ENCODE measurements at regions not wholly inside any gene's neighbourhood (a gene's known extent, or its start where the extent isn't known, plus 50 kb on each side); places are given as distances from the start of the nearest gene placed in this dataset.

DNA sequence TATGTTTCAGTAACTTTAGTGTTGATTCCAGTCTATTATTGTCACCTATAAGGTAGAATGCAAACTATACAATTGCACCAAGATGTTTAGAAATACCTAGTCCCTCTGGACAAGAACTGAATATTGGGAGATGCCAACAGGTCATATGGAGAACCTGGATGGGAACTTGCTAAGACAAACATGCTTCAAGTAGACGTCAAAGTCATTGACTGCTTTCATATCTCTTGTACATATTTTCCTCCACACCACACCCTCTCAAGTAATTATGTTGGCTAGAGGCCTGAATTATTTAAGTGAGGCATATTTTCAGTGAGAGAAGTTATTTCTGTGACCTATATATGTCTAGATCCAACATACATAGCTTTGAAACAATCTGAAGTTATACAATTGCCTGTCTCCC is 453.3 kb downstream of the ELAVL2 start:
- no peak for TF ChIP-seq CTCF (conservative IDR thresholded peaks at IDR 0.05; ENCODE audit: low read depth, low read length)
- DNase-seq (ENCODE audit: low read depth), result no peak
- H3K4me3 ChIP-seq (ENCODE audit: low read depth, low read length), result no peak overlapping the region

- H3K4me3 ChIP-seq (ENCODE audit: low read depth, low read length), result no peak overlapping the region
- no peak for DNase-seq (ENCODE audit: low read depth)
- no peak for TF ChIP-seq CTCF (conservative IDR thresholded peaks at IDR 0.05; ENCODE audit: low read depth, low read length)
Observed at GRCh38 chr9:23375511-23375910, 450.5 kb downstream of the ELAVL2 start.

- no peak for DNase-seq (ENCODE audit: low read depth)
- no peak overlapping the region for H3K4me3 ChIP-seq (ENCODE audit: low read depth, low read length)
- TF ChIP-seq CTCF (conservative IDR thresholded peaks at IDR 0.05; ENCODE audit: low read depth, low read length), result no peak
Observed at GRCh38 chr9:23379842-23380241, 446.2 kb downstream of the ELAVL2 start.

GRCh38 chr9:23380821-23381220 is 445.2 kb downstream of the ELAVL2 start:
- no peak for TF ChIP-seq CTCF (conservative IDR thresholded peaks at IDR 0.05; ENCODE audit: low read depth, low read length)
- DNase-seq (ENCODE audit: low read depth), result no peak
- H3K4me3 ChIP-seq (ENCODE audit: low read depth, low read length), result no peak overlapping the region

DNA sequence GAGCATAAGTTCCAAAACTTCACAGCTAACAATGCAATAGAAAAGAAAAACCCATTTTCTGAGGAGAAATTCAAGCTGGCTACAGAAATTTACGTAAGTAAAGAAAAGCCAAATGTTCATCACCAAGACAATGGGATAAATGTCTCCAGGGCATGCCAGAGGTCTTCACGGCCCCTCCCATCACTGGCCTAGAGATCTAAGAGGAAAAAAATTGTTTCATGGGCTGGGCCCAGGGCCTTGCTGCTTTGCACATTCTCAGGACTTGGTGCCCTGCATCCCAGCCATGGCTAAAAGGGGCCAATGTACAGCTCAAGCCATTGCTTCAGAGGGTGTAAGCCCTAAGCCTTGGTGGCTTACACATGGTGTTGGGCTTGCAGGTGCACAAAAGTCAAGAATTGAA is 443.6 kb downstream of the ELAVL2 start:
- no peak for TF ChIP-seq CTCF (conservative IDR thresholded peaks at IDR 0.05; ENCODE audit: low read depth, low read length)

GRCh38 chr9:23394189-23394588 is 431.9 kb downstream of the ELAVL2 start:
- no peak for TF ChIP-seq CTCF (conservative IDR thresholded peaks at IDR 0.05; ENCODE audit: low read depth, low read length)
- no peak overlapping the region for H3K4me3 ChIP-seq (ENCODE audit: low read depth, low read length)
- DNase-seq (ENCODE audit: low read depth), result no peak

More for the DNA sequence above, 443.6 kb downstream of the ELAVL2 start:
- DNase-seq (ENCODE audit: low read depth), result no peak
- no peak overlapping the region for H3K4me3 ChIP-seq (ENCODE audit: low read depth, low read length)

DNA sequence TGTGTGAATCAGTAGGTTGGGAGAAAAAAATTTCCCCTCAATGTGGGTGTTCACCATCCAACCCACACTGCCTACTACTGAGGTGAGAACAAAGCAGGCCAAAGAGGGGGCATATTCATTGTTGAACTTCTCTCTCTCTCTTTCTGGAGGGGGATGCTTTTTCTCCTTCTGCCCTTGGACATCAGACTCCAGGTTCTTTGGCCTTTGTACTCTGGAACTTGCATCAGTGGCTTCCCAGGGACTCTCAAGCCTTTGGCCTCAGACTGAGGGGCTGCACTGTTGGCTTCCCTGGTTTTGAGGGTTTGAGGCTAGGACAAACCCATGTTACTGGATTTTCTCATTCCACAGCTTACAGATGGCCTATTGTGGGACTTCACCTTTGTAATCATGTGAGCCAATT is 417.2 kb downstream of the ELAVL2 start:
- TF ChIP-seq CTCF (conservative IDR thresholded peaks at IDR 0.05; ENCODE audit: low read depth, low read length), result no peak
- no peak overlapping the region for H3K4me3 ChIP-seq (ENCODE audit: low read depth, low read length)
- DNase-seq (ENCODE audit: low read depth), result no peak
